Loucy (cell line): ENCODE measurements at regions not wholly inside any gene's neighbourhood (a gene's known extent, or its start where the extent isn't known, plus 50 kb on each side); places are given as distances from the start of the nearest gene placed in this dataset.

ENCODE experiments used
- CTCF ChIP-seq: fragments of 200-600 bp; sonication (generic); conservative IDR thresholded peaks from 2 replicates; pipeline ENCODE4 v1.5.1; 2014; ENCODE audit warnings: mild to moderate bottlenecking, antibody characterized with exemption, low read length
- EZH2phosphoT487 ChIP-seq: fragments of 200-600 bp; IDR thresholded peaks from 2 replicates; pipeline ENCODE4 v1.6.1; 2018; ENCODE audit warnings: antibody characterized with exemption, mild to moderate bottlenecking, moderate library complexity, borderline replicate concordance

GRCh38 chr5:110815916-110816605 is 77.3 kb downstream of the SLC25A46 start:
- TF ChIP-seq CTCF (no peak), EZH2phosphoT487 (no peak)
